ENCODE measurements at regions not wholly inside any gene's neighbourhood (a gene's known extent, or its start where the extent isn't known, plus 50 kb on each side); places are given as distances from the start of the nearest gene placed in this dataset.
"Not testable (repeated sequence)": the region's sequence is repeated elsewhere in the genome, so short reads cannot be mapped to it uniquely, and the experiment has no call there.

DNA sequence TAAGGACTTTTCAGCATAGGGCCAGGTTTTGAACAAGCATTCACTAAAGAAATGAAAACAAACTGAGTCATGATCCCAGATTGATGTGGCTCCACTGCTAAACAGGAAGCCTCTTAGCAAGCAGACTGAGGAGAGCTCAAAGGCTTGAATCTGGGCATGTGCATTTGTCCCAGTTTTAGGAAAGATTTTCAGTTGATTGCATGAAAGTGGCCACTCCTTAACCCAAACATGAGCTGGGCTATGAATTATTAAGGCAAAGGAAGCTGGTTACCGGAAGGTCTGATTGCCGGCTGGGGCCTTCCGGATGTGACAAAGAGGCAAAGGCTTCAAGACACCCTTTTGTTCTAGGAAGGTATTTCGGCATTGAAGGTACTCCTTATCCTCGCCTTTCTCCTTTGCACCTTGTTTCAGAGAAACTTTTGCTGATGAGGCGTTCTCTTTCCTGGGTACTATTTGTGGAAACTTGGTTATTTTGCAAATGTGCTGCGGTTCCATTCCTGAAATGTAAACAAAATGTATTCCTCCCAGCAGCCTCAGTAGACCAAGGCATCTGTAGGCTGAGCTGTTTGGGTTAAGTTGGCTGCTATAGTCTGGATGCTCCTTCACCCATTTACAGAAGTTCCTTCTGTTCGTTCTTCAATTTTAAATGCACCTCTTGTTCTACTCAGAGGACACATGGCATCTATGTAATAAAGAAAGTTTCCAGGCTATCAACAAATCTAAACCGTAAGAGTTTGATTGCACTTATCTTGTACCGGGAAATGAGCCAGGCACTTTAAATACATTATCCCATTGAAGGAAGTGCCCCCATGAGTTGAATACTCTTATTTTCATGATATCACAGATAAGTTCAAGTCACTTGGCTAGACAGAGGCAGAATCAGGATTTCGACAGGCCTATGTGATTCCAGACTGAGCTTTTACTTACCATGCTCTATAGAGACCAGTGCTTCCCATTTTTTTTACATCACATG lies 115.6 kb upstream of the METAP2 start:
- TF ChIP-seq, protein P1, sequence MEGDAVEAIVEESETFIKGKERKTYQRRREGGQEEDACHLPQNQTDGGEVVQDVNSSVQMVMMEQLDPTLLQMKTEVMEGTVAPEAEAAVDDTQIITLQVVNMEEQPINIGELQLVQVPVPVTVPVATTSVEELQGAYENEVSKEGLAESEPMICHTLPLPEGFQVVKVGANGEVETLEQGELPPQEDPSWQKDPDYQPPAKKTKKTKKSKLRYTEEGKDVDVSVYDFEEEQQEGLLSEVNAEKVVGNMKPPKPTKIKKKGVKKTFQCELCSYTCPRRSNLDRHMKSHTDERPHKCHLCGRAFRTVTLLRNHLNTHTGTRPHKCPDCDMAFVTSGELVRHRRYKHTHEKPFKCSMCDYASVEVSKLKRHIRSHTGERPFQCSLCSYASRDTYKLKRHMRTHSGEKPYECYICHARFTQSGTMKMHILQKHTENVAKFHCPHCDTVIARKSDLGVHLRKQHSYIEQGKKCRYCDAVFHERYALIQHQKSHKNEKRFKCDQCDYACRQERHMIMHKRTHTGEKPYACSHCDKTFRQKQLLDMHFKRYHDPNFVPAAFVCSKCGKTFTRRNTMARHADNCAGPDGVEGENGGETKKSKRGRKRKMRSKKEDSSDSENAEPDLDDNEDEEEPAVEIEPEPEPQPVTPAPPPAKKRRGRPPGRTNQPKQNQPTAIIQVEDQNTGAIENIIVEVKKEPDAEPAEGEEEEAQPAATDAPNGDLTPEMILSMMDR (conservative IDR thresholded peaks at IDR 0.05; ENCODE audit: low read depth, low read length), result no peak
- no peak for DNase-seq (ENCODE audit: low read depth)
- H3K4me3 ChIP-seq (ENCODE audit: low read length), result no peak overlapping the region

DNA sequence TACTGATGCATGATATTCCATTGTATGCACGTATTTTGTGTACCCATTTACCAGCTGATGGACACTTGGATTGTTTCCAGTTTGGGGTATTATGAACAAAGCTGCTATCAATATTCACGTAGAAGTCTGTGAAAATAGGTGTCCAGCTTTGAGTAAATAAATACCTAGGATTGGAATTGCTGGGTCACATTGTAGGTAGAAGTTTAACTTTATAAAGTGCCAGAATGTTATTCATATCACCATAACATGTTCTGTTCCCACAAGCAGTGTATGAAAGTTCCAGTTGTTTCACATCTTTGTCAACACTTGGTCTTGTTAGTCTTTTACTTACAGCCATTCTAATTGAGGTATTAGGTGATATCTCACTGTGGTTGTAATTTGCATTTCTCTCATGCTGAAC lies 108.0 kb upstream of the METAP2 start:
- no peak for DNase-seq (ENCODE audit: low read depth)
- TF ChIP-seq, protein P1 (conservative IDR thresholded peaks at IDR 0.05; ENCODE audit: low read depth, low read length), result no peak
- no peak overlapping the region for H3K4me3 ChIP-seq (ENCODE audit: low read length)

DNA sequence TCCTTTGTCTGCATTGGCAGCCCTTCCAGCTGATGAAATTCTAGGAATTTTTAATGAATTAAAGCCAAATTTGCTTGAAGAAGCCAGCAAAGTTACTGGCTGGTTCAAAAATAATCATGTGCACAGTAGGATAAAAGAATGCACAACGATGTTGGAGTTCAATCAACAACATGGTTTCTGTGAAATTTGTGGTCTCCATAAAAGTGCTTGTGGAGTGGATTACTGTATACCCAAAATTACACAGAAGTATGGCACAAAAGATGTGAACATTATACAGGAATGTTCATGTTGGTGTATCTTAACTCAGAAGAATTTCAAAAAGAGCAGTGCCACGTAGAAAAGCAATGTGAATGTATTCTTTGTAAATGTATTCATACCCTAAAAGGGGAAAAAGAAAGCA lies 105.0 kb upstream of the METAP2 start:
- TF ChIP-seq, protein P1 (conservative IDR thresholded peaks at IDR 0.05; ENCODE audit: low read depth, low read length), result no peak
- H3K4me3 ChIP-seq (ENCODE audit: low read length), result no peak overlapping the region
- no peak for DNase-seq (ENCODE audit: low read depth)

DNA sequence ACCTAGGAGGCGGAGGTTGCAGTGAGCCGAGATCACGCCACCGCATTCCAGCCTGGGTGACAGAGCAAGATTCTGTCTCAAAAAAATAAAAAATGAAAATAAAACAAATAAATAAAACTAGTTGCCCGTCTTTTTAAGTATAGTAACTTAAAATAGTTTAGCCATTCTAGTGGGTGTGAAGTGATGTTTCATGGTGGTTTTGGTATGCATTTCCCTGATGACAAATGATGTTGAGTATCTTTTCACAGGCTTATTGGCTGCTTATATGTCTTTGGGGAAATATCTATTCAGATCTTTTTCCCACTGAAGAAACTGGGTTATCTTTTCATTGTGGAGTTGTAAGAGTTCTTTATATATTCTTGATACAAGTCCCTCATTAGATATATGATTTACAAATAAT lies 102.4 kb upstream of the METAP2 start:
- TF ChIP-seq, protein P1 (conservative IDR thresholded peaks at IDR 0.05; ENCODE audit: low read depth, low read length), result no peak
- DNase-seq (ENCODE audit: low read depth), result no peak
- no peak overlapping the region for H3K4me3 ChIP-seq (ENCODE audit: low read length)

DNA sequence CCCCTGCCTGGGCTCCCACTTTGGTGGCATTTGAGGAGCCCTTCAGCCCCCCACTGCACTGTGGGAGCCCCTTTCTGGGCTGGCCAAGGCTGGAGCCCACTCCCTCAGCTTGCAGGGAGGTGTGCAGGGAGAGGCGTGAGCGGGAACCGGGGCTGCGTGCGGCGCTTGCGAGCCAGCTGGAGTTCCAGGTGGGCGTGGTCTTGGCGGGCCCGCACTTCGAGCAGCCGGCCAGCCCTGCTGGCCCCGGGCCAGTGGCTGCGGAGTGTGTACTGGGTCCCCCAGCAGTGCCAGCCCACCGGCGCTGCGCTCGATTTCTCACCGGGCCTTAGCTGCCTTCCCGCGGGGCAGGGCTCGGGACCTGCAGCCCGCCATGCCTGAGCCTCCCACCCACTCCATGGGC lies 94.5 kb upstream of the METAP2 start:
- H3K4me3 ChIP-seq (ENCODE audit: low read length); DNase-seq (ENCODE audit: low read depth): not testable (repeated sequence)

DNA sequence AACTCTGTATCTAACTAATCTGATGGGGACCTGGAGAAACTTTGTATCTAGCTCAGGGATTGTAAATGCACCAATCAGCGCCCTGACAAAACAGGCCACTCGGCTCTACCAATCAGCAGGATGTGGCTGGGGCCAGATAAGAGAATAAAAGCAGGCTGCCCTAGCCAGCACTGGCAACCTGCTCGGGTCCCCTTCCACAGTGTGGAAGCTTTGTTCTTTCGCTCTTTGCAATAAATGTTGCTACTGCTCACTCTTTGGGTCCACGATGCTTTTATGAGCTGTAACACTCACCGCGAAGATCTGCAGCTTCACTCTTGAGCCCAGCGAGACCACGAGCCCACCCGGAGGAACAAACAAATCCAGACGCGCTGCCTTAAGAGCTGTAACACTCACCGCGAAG lies 93.6 kb upstream of the METAP2 start:
- H3K4me3 ChIP-seq (ENCODE audit: low read length); DNase-seq (ENCODE audit: low read depth): not testable (repeated sequence)

DNA sequence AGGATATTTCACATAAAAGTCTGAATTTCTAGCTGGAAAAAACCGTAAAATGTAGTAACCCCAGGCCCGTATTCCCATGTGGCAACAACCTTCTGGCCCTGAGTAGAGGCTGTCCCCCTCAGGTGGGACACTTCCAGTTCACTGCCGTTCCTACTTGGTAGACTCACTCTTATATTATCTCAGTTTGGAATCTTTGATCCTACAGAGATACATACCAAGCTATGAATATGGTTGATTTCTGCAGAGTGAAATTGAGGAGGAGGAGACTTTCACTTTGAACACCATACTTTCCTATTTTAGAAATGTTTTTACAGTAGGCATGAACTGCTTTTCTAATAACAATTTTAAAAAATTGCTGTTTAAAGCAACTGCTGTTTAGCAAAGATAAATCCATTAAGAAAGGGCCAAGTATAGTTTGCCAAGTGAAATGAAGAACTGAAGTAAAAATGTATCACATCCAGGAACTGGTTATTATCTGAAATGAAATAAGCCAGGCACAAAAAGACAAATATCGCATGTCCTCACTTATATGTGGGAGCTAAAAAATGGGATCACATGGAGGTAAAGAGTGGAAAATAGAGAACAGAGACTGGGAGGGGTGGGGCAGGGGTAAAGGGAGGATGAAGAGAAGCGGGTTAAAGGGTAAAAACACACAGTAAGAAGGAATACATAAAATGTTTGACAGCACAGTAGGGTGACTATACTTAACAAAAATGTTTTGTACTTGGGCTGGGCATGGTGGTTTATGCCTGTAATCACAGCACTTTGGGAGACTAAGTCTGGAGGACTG lies 92.8 kb upstream of the METAP2 start:
- DNase-seq (ENCODE audit: low read depth), result no peak

DNA sequence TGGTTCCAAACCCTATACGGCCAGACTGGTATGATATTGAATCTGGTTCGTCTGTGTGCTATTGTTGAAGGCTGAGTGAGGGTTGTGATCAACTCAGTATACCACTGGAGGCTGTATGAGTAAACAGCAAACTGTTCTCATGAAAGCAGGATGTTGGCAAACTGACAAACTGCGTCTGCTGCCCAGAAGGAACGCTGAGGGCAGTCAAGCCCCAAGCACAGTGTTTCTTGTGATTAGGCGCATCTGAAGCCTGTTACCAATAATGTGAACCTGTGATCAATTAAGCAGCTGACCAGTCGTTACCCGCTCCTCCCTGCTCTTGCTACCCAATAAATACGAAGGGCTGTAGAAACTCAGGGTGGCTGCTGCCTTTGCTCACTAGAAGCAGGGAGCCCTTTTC lies 90.0 kb upstream of the METAP2 start:
- not testable (repeated sequence) for DNase-seq (ENCODE audit: low read depth); H3K4me3 ChIP-seq (ENCODE audit: low read length)

More for the DNA sequence above, 92.8 kb upstream of the METAP2 start:
- TF ChIP-seq, protein P1 (conservative IDR thresholded peaks at IDR 0.05; ENCODE audit: low read depth, low read length), result no peak
- no peak overlapping the region for H3K4me3 ChIP-seq (ENCODE audit: low read length)
